ENCODE measurements at regions not wholly inside any gene's neighbourhood (a gene's known extent, or its start where the extent isn't known, plus 50 kb on each side); places are given as distances from the start of the nearest gene placed in this dataset.

DNA sequence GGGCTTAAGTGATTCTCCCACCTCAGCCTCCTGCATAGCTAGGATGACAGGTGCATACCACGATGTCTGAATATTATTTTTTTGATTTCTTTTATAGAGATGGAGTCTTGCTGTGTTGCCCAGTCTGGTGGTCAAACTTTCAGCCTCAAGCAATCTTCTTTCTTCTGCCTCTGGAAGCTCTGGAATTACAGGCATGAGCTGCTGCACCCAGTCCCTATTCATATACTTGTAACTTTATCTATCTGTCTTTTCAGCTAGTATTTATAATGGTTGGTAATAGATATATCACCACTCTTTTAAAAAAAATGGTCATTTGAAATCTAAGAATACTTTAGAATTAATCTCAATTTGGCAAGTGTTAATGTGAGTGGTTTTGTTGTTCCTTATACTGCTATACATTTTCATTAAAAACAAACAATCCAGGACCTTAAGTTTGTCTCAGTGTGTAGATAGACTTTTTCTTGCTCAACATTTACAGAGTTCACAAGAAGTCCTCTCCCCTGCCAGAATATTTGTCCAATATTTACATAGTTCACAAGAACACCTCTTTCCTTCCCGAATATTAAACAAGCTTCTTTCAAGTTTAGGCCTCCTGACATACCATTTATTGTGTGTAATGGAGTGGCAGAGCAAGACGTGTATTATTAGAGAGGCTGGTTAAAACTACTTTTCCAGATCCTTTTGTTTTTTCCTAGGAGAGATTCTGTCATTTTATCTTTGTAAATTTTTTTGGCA is 1197.4 kb upstream of the ADGRL3 start:
- DNase-seq (ENCODE audit: low spot score) = no peak

DNA sequence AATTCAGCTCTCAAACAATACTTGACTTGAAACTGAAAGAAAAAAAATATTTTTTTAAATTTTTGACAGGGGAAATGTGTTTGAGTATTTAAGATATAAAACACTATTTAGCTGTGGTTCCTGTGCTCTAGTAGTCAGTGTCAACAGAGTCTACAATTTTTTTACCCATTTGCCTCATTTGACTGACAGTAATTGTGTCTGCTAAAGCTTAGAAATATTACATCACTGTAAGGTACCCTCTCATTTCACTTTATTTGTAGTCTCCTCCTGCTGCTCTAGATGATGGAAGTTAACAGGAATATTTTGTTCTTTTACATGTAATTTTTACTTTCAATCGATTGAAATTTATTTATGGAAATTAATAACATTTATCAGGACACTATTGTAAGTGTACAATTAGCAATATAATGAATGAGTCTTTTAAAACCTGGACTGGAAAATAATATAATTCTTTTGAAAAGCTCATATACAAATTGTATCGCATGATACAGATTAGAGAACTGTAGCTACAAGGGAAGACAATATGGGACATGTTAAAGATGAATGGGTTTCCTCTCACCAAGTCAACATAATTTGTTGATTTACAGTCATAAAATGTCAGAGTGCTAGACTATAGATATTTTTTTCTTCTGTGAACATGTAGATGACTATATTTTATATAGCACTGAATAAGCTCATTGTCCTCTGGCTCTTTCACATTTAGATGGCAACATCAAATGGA is 1186.5 kb upstream of the ADGRL3 start:
- DNase-seq (ENCODE audit: low spot score) = no peak

DNA sequence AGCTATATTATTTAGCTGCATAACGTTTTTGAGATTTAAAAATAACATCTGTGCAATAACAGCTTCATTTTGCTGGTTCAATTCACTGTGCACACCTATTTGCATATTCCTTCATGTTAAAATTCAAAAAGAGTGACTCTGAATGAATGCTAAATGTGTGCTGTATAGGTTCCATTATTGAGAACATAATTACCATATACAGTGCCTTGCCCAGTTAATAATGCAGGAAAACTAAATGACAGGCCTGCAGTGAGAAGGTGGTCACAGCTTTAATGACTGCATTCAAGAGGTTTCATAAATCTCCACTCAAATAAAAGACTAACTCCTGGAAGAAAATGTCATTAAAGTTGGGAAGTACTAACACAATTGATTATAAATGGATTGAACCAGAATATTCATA is 1183.2 kb upstream of the ADGRL3 start:
- no peak for DNase-seq (ENCODE audit: low spot score)

DNA sequence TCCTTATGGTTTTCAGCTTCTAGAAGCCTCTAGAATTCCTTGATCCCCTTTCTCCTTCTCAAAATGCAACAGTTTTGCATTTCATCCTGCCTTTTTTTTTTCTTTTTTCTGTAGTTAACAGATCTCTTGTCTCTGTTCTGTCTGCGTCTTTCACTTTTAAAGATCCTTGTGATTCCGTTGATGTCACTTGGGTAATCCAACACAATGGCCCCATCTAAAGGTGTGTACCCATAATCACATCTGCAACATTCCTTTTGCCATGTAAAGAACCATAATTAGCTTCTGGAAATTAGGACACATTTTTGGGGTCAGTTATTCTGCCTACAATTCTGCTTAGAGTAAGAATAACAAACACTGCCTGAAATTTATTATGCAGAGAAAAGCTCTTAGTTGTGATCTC is 1180.9 kb upstream of the ADGRL3 start:
- DNase-seq (ENCODE audit: low spot score) = no peak

DNA sequence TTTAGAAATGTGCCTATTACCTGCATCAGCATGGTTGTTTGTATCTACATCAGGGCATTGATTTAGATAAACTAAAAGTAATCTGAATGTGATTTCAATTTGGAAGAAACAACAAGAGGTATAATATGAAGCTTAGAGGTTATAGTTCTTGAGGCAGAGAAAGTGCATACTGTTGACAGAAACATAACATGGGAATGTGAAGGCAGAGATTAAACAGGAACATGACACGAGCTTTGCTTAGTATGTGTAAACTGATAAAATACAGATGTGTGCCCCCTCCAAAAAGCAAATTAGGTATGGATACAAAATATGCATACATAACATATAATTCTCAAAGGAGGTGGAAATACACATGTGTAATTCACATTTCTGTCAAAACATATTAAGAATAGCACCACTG is 1180.2 kb upstream of the ADGRL3 start:
- DNase-seq (ENCODE audit: low spot score) = no peak

DNA sequence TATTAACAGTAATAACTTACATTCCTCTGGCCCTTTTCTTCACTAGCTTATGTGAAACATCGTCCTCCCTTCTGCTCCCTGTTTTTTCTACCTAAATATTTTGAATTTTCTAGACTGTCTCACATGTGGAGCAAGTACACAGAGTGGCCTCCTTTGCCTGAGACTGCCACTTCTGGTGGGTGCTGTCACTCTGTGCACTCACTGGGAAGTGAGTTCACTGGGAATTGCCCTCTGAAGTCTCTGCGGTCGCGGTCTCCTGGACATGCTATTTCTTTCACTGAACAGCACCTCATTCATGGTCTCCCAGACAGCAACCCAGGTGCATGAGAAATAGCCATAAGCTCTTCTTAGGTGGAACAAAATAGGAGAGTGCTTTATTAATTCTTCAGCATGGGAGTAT is 1179.7 kb upstream of the ADGRL3 start:
- no peak for DNase-seq (ENCODE audit: low spot score)

DNA sequence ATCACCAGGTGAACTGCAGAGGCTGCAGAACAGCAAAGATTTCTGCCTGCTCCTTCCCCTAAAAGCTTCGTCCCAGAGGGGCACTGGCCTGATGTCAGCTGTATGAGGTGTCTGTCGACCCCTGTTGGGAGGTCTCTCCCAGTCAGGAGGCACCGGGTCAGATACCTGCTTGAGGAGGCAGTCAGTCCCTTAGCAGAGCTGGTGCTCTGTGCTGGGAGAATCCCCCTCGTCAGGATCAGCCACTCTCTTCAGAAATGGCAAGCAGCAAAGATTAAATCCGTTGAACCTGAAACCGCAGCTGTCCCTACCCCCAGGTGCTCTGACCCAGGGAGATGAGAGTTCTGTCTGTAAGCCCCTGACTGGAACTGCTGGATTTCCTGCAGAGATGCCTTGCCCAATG is 1166.3 kb upstream of the ADGRL3 start:
- no peak for DNase-seq (ENCODE audit: low spot score)

DNA sequence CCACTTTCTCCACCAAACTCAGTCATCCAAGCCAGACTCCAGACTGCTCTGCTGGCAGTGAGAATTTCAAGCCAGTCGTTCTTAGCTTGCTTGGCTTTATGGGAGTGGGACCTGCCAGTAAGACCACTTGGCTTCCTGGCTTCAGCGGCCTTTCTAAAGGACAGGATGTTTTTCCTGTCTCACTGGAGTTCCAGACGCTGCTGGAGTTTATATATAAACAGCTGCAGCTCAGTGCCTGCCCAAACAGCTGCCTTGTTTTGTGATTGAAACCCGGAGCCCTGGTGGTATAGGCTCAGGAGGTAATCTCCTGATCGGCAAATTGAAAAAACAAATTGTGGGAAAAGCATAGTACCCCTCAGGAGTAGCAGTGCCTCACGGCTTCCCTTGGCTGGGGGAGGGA is 1165.8 kb upstream of the ADGRL3 start:
- no peak for DNase-seq (ENCODE audit: low spot score)

DNA sequence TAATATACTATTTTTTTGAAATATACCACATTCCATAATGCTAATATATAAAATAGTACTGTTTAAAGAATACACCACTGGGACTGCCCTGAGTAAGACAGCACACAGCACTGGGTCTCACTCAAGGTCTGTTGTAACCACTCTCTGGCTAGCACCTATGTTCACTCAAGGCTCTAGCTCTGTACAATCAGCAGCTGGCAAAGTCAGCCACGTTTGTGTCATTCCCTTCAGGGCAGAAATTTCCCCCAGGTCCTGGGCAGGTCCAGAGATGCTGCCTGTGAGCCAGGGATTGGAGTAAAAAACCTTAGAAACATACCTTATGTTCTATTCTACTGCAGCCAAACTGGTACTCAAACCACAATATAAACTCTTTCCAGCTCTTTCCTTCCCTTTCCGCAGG is 1160.2 kb upstream of the ADGRL3 start:
- DNase-seq (ENCODE audit: low spot score) = no peak

DNA sequence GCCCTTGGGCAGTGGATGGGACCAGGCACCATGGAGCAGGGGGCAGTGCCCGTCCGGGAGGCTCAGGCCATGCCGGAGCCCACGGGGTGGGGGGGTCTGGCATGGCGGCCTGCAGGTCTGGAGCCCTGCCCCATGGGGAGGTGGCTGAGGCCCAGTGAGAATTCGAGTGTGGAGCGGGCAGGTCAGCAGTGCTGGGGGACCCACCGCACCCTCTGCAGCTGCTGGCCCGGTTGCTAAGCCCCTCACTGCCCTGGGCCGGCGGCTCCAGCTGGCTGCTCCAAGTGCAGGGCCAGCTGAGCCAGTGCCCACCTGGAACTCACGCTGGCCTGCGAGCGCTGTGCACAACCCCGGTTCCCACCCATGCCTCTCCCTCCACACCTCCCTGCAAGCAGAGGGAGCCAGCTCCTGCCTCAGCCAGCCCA is 1157.9 kb upstream of the ADGRL3 start:
- DNase-seq (ENCODE audit: low spot score) = no peak

DNA sequence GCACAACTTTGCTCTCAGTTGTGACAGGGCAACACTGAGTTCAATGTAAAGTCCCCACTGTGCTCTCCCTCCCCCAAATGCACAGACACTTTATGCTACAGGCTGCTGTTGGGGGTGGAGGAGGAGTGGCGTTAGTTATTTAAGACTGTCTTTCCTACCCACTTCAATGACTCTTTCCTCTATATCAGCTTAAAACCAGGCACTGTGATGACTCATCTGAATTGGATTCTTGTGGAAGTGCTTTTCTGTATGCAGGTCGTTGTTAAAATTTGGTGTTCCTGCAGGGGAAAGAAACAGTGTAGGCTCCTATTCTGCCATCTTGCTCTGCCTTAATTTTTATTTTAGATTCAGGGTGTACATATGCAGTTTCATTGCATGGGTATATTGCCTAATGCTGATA is 1157.2 kb upstream of the ADGRL3 start:
- no peak for DNase-seq (ENCODE audit: low spot score)

DNA sequence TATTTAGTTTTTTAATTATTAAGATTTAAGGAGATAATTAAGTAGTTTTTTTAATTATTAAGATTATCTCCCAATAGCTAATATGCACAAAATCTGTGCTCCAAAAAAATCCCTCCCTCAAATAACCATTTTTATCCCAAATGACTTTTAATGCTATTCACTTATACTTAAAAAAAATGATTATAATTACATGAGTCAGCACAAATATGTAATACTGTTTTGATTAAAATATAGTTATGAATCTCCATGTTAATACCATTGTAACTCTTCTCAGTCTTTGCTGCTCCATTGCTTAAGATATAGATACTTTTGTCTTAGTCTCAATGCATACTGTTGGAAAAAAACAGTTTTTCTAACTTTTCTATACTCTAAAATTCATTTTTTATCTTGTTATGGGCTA is 1121.1 kb upstream of the ADGRL3 start:
- DNase-seq (ENCODE audit: low spot score) = no peak

DNA sequence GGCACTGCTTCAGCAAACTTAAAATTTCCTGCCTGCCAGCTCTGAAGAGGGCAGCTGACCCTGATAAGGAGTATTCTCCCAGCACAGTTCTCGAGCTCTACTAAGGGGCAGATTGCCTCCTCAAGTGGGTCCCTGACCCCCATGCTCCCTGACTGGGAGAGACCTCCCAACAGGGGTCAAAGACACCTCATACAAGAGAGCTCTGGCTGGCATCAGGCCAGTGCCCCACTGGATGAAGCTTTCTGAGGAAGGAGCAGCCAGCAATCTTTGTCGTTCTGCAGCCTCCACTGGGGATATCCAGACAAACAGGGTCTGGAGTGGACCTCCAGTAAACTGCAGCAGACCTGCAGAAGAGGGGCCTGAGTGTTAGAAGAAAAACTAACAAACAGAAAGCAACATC is 1118.3 kb upstream of the ADGRL3 start:
- DNase-seq (ENCODE audit: low spot score) = no peak

DNA sequence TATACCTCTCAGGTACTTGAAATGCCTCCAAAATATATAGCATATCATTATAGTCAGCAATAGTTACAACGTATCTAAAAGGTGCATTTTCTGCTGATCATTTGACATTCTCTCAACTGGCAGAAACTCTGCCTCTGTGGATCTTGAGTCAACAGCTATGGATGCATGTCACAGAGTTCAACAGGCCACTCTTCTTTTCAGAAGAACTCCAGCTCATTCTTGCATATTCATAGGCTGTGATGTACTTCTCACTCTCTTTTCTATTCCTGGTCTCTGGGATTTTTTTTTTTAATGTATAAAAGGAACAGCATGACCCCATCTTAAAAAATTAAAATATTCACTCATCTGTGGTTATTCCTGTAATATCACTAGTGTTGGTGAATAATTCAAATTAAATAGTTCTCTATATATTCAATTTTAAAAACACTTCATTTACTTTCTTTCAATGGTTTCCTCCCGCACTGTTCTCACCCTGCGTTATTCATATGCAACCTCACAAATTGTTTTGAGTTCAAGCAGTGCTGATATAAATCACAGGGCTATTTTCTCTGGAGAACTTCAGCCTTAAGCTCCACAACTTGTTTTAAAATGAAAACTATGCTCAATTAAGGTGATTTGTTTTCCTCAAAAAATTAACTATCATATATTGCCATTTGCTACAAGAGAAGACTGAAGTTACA is 1111.2 kb upstream of the ADGRL3 start:
- no peak for DNase-seq (ENCODE audit: low spot score)

DNA sequence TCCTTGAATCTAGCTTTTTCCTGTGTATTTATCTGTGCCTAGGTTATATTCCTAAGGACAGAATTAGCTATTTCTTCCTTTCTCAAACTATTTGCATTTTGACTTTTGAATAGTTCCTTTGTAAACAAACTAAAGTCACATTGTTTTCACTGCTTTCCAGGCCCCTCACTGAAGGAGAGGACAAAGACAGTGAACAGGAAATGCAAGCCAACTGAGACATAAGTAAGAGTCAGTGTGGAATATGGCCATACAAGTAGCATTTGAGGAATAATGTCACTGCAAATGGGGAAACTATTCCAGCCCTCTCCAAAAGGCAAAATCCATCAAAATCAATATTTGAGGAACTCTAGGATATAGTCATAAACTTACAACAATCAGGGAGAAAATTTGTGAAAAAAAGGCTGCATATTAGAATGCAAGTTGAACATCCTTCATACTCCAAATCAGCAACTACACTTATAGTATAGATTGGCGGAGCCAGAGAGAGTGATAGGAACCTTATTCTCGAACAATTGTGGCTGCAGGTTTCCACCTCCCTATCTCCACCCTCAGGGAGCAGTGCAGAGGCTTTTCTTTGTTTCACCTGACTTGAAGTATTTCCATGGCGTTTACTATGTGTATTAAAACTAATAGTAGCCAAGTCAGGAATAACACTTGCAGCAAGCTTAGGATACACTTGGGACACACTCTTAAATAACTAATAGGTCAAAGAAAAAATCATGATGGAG is 1110.4 kb upstream of the ADGRL3 start:
- DNase-seq (ENCODE audit: low spot score) = no peak

DNA sequence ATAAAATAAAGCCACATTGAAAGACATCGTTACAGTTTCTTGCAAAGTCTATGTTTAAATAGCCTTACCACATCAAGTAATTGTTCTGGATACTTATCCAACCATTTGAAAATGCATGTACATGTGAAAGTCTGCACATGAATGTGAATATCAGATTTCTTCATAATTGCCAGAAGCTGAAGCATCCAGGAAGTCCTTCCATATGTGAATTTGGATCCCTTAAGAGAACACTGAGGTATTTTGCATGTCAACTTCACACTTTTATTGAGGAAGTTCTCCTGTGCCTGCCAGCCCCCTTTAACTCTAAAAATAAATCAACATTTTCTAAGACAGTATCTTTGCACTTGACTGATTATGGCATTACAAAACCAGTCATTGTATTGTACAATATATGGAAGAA is 1103.5 kb upstream of the ADGRL3 start:
- DNase-seq (ENCODE audit: low spot score) = no peak

DNA sequence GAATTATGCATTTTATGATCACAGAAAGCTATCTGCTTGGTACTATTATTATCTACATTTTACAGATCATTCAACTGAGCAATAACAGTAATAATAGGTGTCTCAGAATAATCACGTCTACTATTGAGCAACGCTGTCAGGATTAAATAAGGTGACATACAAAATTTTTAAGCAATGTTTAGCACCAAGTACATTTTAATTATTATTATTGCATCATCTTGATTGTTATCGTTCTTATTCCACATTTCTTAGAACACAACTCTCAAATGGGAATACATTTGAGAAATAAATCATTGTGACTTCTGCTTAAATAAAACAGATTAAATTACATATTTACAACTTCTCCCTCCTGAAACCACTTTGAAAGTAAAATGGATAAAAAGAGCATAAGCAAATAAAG is 1083.5 kb upstream of the ADGRL3 start:
- DNase-seq (ENCODE audit: low spot score) = no peak

DNA sequence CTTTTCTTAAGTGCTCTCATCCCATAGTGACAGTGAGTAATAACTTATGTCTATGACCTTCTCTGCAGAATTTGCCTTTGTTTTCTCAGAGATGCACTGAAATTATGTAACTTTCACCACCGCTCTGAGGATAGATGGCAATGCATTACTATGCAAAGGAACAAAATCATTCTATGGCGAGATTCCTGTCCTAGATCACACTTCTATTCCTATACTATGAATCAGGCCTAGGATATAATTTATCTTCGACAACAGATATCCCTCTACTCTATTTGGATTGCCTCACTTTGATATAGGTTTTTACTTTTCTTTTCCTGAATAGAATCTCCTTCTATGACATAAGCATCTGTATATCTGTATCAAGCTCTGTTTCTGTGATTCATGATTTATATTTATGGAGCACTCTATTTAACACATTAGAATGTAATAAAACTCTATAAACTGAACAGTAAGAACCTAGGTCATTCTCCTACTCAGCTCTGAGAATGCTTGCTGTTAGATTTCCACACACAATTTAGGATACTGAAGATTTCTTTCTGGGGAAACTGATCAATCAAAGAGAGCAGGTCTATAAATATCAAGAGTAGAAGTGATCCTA is 1082.3 kb upstream of the ADGRL3 start:
- no peak for DNase-seq (ENCODE audit: low spot score)

DNA sequence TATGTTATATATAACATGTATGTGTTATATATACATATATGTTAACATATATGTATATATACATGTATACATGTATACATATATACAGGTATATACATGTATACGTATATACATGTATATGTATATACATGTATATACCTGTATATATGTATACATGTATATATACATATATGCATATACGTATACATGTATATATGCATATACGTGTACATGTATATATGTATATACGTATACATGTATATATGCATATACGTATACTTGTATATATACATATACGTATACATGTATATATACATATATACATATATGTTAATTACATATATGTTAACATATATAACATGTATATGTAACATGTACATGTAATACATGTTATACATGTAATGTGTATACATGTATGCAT is 1077.3 kb upstream of the ADGRL3 start:
- DNase-seq (ENCODE audit: low spot score) = no peak

DNA sequence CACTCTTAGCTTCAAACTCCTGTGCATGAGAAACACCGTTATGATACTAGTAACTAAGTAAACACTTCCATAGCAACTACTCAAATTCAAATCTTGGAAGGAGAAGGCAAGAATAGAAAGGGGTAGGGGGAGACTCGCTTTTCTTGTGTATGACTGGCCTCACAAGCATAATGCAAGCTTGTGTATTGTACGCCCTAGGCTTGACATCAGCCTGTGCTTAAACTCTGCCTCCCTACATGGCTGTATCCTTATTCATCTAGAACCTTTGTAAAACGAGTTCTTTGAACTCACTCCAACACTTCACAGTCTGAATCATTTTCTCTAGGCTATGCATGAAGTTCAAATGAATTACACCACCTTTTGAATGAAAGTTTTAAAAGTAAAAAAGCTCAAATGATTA is 1071.2 kb upstream of the ADGRL3 start:
- DNase-seq (ENCODE audit: low spot score) = no peak

DNA sequence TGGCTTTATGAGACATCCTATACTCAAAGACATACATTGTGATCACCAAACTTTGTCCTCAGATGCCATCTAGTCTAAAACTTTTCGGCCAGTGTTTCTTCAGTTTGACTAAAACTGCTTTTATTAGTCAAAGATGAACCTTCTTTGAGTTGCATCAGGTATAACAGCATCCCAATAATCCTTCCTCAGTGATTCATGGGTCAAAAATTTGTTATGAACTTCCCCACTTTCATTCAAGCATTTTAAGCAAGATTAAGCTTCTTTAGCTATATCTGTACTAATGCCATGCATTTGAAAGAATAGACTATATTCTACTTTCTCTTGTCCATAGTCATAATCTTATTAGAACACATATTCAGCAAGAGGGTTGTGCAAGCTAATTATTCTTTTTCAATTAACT is 1070.4 kb upstream of the ADGRL3 start:
- DNase-seq (ENCODE audit: low spot score) = no peak

DNA sequence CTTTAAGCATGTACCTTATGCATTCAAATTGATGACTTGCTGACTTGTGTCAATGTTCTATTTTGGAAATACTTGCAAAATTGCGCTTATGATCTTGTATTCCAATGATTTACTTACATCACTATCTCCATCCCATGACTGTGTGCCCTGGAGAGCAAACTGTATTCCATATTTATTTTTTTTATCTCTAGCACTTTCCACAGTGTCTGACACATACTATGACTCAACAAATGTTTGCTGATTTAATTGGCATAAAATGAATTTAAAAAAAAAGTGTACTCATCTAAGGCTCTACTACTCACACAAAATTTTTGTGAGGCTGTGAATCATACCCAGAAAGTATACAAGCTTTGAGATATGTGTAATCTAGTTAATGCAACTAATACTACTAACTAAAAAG is 1066.8 kb upstream of the ADGRL3 start:
- DNase-seq (ENCODE audit: low spot score) = no peak
